ENCODE measurements at regions not wholly inside any gene's neighbourhood (a gene's known extent, or its start where the extent isn't known, plus 50 kb on each side); places are given as distances from the start of the nearest gene placed in this dataset.

GRCh38 chr17:77370586-77370985 is 229.8 kb downstream of the SEC14L1 start:
- no peak for TF ChIP-seq CTCF (IDR thresholded peaks at IDR 0.05)
- DNase-seq (ENCODE audit: extremely low spot score, unreplicated experiment) = no peak
- Mint-ChIP-seq H3K4me3 (ENCODE audit: unreplicated experiment) (peak overlapping the region; percentile 41), H3K4me1 (ENCODE audit: unreplicated experiment) (peaks cover 72% of the 10 kb centered on the region), H3K9me3 (ENCODE audit: unreplicated experiment) (no peaks in the 10 kb centered on the region), H3K27me3 (ENCODE audit: unreplicated experiment) (no peaks in the 10 kb centered on the region), H3K27ac (ENCODE audit: unreplicated experiment) (peak overlapping the region; percentile 88), H3K36me3 (ENCODE audit: unreplicated experiment) (no peaks in the 10 kb centered on the region)

DNA sequence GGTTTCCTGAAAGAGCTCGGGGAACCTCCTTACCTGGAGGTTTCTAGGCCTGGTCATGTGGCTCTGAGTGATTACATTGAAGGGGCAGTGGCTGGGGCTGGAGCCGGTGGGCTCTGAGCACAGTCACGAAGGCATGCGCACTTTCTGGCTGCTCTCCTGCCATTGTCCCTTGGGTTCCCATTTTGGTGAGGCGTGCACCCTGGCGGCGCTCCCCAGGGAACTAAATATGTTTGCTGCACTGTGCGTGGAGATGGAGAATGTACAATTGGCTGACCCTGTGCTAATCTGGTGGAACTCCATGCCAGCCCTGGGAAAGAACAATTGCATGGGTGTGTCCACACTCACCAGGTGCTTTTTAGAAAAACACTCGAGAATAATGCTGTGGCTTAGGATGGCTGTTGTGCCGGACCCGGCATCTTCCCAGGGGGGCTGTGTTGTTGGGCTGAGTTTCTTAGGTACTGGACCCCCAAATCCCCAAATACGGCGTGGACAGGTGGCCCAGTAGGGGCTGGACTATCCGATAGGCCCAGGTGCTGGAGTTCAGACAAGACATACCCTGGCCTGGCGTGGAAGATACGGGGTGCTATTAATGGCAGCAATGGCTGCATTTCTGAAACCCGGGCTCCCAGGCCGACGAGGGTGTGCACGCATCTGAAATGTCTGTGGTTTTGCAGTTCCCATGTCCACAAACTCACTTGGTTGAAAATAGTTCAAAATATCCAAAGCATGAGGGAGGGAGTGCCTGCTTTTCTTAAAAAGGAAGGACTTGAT is 230.5 kb downstream of the SEC14L1 start:
- no peak for DNase-seq (ENCODE audit: extremely low spot score, unreplicated experiment)
- no peaks in the 10 kb centered on the region for H3K9me3 Mint-ChIP-seq (ENCODE audit: unreplicated experiment)
- peak overlapping the region; percentile 88 for H3K27ac Mint-ChIP-seq (ENCODE audit: unreplicated experiment)
- H3K36me3 Mint-ChIP-seq (ENCODE audit: unreplicated experiment) = no peaks in the 10 kb centered on the region
- H3K4me1 Mint-ChIP-seq (ENCODE audit: unreplicated experiment) = peaks cover 72% of the 10 kb centered on the region
- peak overlapping the region; percentile 73 for H3K4me3 Mint-ChIP-seq (ENCODE audit: unreplicated experiment)
- TF ChIP-seq CTCF (IDR thresholded peaks at IDR 0.05) = no peak
- no peaks in the 10 kb centered on the region for H3K27me3 Mint-ChIP-seq (ENCODE audit: unreplicated experiment)

GRCh38 chr17:77371888-77372443 is 231.2 kb downstream of the SEC14L1 start:
- Mint-ChIP-seq H3K4me1 (ENCODE audit: unreplicated experiment) (peaks cover 72% of the 10 kb centered on the region), H3K9me3 (ENCODE audit: unreplicated experiment) (no peaks in the 10 kb centered on the region), H3K4me3 (ENCODE audit: unreplicated experiment) (peak overlapping the region; percentile 73), H3K27ac (ENCODE audit: unreplicated experiment) (peak overlapping the region; percentile 88), H3K36me3 (ENCODE audit: unreplicated experiment) (no peaks in the 10 kb centered on the region), H3K27me3 (ENCODE audit: unreplicated experiment) (no peaks in the 10 kb centered on the region)
- TF ChIP-seq CTCF (IDR thresholded peaks at IDR 0.05) = no peak
- no peak for DNase-seq (ENCODE audit: extremely low spot score, unreplicated experiment)

GRCh38 chr17:77372444-77373298 is 231.9 kb downstream of the SEC14L1 start:
- TF ChIP-seq CTCF (IDR thresholded peaks at IDR 0.05) = no peak
- H3K4me3 Mint-ChIP-seq (ENCODE audit: unreplicated experiment) = peak overlapping the region; percentile 73
- H3K27me3 Mint-ChIP-seq (ENCODE audit: unreplicated experiment) = no peaks in the 10 kb centered on the region
- H3K4me1 Mint-ChIP-seq (ENCODE audit: unreplicated experiment) = peaks cover 73% of the 10 kb centered on the region
- no peaks in the 10 kb centered on the region for H3K36me3 Mint-ChIP-seq (ENCODE audit: unreplicated experiment)
- DNase-seq (ENCODE audit: extremely low spot score, unreplicated experiment) = peak; percentile 94
- H3K9me3 Mint-ChIP-seq (ENCODE audit: unreplicated experiment) = no peaks in the 10 kb centered on the region
- H3K27ac Mint-ChIP-seq (ENCODE audit: unreplicated experiment) = peak overlapping the region; percentile 88

Measured in osteocyte (in vitro differentiated cells).